ENCODE measurements at regions not wholly inside any gene's neighbourhood (a gene's known extent, or its start where the extent isn't known, plus 50 kb on each side); places are given as distances from the start of the nearest gene placed in this dataset.

DNA sequence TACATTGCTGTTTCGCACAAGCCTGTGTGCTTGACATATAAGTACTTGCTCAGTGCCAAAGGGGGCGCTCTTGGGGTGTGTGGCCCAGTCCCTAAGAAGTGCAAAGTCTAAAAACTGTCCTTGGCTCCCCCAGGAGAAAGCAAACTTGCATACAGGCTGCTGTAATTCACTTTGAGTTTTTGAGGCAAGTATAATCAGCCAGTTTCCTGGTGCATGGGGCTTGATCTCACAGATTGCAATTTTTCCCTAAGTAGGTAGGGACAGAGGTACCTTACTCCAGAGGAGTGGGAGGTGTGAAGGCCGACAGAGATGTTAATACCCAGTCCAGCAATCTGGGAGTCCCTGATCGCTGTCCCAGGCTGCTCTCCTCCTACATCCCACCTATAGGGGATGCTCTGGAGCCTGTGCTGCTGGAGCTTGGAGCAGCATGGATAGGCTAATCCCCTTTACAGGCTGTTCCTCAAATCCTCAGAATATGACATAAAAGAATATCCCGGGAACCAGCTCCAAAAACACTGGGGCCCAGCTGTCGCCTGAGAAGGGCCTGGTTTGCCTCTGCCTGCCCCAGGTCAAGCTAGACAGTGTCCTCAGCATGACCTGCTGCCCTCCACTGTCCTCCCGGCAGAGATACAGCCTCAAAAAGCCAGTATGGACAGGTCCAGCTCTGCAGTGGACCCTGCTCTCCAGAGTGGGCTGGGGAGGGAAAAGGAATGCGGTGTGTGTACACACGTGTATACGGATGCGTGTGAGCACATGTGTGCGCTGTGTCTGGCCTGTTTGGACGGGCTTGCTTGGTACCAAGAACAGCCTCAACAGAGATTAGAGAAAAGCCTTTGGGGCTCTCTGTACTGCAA, 136.5 kb upstream of the HAAO start:
- DNase-seq, result no peak

DNA sequence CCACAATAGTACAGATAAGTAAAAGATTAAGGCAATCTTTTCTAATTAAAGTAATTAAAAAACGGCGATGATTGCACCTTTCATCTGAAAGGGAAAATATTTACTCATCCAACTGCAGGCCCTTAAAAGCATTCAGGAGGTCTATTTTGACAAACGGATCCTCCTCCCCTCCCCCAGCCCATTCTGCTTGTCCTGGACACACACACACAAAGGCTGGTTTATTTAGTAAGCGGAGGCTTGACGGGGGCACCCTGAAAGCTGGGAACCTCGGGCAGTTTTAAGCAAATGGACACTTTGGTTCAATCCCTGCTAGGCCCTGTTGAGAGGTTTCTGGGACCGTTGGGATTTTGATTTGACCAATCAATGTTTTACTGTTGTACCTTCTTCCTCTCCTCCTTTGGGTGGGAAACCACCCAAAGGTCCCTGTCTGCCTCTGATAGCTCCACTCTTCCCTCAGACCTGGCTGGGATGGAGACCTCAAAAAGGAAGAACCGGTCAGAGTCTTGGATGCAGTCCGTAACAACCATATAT, 135.8 kb upstream of the HAAO start:
- DNase-seq, result no peak

DNA sequence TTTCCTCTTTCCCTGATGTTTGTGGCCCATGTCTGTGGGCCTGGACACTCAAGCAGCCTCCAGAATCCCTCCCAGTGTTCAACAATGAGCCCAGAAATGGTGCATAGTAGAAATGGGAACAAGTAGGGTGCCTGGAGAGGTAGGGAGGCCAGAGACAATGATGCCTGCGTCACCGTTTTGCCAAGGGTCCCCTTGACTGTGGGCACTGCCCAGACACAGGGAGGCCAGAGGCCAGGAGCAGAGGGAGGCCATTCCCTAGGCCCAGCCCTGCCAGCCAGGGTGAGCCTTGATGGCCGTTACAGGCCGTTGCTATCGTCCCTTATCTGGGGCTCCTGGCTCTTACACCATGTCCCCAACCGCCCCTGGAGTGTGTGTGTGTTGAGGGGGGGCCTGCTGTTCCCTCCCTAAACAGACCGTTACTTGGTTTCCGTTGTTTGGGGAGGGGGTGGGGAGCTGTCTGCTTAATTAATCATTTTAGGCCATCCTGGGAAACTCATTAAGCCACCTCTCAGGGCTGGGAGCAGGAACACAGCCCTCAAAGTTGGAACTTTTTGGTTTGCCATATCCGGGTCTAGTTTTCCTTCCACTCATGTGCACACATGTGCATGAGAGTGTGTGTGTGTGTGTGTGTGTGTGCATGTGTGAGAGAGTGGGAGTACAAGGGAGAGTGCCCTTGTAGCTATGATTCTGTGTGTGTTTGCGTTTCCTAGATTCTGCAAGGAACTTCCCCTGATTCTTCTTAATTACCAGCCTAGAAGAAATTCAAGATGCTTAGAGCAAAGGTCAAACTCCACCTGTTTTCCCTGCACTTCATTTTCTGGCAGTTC, 135.2 kb upstream of the HAAO start:
- DNase-seq, result no peak

DNA sequence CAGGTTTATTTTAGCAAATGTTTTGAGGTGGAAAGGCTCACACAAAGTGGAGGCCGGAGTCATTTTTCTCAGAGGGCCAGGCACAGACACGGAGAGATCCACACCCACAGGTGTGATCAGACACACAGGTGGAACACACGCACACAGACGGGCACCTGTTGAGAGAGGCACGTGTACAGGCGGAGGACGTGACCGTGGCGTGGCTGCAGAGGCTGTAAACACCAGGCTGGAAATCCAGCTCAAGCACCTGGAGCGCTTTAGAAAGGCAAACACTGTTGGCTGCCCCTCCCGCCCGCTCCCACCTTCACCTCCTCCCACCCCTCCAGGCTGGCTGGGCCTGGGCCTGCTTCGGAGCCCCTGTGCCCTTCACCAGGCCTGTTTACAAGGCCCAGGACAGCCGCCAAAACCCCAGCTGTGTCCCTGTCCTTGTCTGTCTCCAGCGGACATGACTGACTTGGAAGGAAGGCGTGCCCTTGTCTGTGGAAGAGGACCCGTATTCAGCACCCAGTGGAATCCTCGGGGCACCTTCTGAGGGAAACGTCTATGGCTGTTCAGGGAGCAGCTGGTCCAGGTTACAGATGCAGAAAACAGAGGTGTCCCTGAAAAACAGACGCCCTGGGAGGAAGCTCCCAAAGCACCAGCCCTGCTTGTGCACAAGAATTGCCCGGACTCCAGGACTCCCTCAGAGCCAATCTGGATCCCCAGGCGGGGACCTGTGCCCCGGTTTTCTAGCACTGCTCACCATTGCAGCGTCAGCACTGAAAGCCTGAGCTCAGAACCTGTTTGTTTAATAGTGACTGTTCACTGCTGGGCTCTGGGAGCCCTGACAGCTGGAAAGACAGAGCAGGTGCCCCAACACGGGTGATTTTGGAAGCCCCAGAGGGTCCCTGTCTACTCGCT, 134.3 kb upstream of the HAAO start:
- no peak for DNase-seq

DNA sequence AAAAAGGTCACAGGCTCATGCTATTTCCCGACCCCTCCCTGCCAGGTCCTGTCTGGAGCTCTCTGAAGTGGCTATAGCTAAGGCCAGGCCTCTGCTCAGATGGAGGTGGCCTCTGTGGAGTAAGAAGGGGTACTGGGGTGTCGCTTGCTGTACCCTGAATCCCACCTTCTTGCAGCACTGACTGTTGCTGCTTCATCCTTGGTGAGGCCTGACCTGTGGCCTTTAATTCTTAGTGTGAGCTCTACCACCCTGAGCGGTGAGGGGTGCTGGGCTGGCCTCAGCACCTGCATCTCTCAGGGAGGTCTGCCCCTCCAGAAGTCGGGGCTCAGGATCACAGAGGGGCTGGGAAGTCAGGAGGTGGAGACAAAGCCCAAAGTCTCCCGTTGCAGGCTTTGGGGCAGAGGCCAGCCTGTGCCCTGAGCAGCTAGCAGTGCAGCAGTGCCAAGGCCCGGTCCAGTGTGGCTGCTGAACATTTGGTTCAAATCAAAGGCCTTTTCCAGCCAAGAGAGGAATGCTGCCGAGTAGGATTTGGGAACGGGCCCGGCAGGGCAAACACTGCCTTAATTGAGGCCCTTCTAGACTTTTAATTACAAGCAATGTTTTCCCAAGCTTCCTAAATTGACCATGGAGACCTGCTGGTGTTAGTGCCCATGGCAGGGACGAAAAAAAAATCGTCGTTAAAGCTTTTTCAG, 133.5 kb upstream of the HAAO start:
- no peak for DNase-seq

DNA sequence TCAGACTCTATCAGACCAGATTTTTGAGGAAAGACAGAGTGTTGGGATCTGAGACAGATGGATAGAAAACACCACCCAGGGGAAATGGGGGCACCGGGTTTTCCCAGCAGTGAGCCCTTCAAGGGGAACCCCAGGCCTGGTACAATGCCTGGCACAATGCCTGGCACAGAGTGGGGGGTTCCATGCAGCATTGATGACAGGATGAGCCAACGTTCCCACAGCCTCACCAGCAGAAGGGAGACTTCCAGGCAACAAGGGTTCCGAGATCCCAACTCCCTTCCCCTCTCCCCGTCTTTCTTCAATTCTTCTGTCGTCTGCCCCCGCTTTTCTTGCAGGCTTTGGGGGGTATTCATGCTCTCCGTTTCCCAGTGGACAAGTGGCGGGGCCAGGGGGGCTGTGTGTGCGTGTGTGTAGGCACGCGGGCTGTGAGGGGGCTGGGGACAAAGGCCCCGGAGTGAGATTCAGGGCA, 132.1 kb upstream of the HAAO start:
- DNase-seq, result no peak

DNA sequence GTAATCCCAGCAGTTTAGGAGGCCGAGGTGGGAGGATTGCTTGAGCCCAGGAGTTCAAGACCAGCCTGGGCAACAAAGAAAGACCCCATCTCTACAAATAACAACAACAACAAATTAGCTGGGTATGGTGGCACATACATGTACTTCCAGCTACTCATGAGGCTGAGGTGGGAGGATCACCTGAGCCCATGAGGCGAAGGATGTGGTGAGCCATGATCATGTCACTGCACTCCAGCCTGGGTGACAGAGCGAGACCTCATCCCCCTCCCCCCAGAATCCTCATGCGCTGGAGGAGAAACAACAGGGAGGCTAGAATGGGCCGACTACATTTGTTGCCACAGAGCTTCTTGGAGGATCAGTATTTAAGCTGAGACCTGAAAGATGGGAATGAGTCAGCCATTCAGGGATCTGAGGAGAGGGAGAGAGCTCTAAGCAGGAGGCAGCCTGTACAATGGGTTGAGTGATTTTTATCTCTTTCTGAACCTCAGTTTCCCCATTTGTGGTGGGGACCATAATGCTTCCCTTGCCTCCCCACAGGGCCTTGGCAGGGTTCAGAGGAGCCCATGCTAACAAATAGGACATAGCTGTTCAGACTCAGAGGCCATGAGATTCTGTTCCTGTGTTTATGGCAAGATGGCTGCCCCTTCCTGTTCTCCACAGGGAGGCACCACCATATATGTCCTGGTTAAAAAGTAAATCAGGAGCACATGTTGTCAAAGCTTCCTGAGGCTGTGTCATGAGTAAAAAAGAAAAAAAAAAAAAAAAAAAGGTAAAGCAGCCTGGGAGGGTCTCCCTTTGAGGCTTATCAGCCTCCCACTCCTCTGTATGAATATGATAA, 131.4 kb upstream of the HAAO start:
- DNase-seq, result no peak

DNA sequence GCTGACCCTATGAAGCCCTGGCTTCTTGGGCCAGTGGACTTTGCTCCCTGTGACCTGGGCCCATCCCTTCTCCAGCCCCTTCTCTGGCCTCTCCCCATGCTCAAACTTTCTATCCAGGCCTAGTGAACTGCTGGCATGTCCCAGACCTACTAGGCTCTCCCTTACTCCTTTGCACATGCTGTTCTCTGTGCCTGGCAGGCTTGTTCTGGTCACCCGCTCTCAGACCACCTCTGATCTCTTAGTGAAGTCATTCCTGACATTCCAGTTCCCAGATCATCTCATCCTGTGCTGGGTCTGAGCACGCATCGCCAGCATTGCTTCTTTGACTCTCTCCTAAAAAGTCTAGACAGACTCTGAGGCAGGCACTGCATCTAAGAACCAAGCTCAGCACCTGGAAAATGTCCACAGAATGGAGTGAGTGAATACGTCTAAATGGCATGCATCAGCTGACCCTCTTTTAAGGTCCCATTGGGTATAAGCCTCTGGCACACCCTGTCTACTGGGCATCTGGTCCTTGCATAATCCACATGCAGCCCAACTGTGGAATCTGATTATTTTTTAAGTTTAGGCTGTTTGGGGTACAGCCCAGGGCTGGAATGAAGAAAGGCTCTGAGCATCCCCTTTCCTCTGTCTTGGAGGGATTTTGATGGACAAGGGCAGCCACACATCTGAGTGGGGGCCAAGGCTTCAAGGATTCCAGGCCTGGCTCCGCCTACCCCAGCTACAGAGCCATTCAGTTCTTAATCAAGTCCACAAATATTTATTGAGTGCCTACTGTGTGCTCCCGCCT, 130.6 kb upstream of the HAAO start:
- DNase-seq, result no peak

DNA sequence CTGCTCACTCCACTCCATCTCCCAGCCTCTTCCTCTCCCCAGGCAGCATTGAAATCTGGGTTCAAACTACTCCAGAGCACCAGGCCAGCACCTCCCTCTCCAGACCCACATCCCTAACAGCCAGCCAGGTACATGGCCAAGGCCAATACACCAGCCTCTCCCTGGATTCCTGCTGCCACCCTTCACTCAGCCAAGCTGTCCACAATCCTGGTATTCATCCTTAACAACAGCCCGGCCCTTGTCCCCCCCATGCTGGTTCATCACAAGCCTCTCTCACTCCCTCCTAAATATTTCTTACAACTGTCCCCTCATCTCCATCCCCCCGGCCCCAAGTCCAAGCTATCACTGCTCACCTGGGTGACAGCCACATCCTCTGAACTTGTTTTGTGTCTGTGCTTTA, 129.9 kb upstream of the HAAO start:
- DNase-seq, result no peak

DNA sequence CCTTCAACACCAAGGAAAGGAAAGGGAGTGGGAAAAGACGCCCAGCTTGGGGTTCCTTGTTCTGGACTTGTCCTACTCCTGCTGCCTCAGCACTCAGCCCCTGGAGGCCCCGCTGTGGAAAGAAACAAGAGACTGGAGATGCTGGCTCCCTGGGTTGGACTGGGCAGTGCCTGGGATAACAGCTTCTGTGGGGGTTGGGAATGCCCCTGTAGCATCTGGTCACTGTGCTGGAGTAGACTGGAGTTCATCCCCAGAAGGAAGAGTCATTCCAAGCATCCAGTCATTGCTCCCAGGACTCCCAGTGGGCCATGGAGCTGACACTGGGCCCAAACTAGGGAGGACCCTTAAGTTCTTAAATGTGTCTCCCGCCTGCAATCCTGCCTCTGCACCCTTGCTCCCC, 129.3 kb upstream of the HAAO start:
- no peak for DNase-seq

DNA sequence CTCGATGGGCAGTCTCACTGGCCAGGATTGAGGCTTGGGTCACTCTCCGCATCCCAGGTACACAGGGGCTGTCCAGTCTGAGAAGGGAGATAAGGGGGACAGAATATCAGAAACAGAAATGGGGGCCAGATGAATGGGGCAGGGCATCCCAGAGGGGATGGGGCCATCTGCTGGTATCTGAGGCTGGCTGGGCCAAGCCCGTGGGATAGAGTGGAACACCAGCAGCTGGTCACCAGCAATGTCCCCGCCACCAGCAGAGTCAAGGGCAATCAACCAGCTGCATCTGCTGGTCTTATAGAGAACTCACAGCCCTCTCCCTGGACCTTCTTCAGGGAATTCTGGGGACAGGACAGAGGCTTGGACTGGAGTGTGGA, 128.8 kb upstream of the HAAO start:
- DNase-seq, result no peak

DNA sequence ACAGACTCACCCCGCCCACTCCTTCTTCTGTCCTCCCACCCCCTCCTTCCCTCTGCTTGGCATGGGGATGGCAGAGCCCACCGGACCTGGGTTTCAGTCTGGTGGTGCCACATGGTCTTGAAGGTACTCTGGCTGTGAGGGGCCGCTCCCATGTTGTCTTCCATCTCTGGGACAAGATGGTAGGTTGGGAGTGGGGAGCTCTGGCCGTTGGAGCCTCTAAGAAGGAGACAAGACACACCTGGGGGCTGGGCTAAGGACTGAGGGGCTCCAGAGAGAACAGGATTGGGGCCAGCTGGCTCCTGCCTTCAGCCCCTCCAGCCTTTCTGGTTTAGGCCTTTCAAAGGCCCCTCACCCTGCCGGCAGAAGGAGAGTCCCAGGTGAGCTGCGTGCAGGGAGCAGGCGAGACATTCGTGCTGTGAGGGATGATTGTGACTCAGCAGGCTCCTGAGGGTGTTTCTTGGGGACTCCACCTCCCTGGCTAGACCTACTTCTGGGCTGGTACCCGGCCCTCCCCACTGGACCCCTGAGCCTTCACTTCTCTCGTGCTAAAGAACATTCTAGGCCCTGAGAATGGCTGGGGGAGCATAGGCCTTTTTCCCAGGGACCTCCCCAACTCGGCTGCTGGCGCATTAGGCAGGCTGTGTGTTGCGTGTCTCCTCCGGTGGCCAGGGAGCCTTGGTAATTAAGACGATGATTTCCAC, 128.2 kb upstream of the HAAO start:
- DNase-seq, result no peak

DNA sequence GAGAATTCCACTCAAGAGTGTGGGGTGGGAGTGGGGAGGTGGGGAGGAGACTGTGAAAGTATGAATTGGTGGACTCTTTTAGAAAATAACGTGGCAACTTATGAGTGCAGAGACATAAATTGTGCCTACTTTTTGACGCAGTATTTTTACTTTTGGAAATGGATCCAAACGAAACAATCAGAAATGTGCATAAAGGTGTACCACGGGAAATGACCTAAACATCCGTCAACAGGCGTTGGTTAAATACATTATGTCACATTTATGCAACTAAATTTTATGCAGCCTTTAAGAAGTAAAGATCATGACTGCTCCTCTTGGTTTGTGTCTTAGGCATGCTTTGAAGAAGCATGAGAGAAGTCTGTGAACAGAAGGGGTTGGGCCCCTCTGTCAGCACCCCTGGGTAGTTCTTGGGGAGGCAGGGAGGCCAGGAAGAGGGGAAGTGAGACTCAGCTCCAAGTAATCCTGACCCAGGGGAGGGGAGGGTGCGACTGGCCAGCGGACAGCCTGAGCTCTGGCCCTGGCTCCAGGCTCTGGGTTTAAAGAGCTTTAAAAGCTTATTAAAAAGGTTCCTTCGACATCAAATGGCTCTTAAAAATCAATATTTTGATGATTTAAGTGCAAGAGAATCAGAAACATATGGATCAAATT, 126.4 kb upstream of the HAAO start:
- DNase-seq, result no peak

DNA sequence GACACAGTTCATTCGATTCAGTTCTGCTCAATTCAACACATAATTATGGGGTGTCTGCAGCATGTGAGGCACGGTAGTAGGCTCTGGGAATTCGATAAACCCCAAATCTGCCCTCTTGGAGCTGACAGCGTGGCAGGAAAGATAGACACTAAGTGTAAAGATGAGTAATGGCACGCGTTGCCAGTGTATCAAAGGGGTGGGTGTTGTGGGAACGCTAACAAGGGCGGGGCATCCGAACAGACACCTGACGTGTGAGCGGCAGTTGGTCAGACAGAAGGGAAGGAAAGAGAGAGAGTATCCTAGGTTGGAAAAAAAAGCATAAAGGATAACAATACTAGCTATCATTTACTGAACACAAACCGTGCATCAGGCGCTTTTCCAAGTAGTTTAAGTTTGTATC, 125.7 kb upstream of the HAAO start:
- DNase-seq, result no peak

DNA sequence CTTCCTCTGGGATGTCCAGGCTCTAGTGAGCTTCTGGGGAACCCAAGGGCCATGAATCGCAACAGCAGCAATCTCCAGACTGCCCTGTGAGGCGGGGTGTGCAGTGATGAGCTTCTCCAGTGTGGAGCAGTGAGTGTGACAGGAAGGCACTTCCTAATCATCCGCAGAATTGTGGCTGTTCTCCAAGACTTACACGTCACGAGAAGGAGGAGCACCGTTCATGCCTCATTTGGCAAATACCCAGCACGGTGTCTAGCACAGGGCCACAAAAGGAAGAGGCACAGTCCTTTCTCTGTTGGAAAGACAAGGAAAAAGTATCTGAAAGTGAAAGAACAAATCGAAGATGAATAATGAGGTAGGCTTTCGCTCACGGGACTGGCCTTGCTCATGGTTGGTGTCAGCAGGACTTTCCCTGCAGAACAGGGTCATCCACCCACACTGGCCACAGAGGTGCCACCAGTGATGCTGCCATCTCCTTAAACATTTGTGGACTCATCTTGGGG, 125.1 kb upstream of the HAAO start:
- DNase-seq, result no peak

DNA sequence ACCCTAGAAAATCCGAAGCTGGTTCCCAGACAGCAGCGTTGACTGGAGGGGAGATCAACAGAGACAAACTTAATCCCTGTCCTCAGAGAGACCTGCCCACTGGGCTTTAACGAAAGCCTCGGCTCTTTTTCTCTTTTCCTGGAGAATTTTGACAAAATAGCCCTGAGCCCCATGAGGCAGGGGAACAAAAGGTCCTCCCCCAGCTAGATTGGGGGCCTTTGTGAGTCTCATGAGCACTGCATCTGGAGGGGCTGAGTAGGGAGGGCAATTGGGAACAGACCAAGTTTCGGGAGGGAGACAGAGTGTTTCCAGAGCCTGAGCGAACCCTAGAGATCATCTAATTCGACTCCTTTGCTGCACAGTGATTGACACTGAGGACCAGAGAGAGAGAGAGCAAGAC, 123.9 kb upstream of the HAAO start:
- DNase-seq, result no peak

DNA sequence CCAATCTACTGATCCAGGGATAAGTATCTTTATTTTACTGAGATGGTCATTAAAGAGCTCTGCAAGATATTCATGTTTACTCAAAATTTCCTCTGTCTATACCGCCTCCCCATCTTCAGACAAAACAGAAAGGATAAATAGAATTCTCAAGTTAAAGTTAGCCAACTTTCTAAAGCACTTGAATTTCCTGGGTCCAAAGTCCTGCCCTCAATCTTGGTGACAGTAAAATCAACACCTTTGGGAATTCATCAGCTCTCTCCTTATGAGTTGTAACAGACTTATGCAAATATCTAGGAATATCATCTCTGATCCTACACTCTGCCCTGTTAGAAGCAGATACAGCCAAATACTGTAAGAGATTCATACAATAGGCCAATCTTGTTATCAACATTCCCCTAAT, 122.5 kb upstream of the HAAO start:
- no peak for DNase-seq

DNA sequence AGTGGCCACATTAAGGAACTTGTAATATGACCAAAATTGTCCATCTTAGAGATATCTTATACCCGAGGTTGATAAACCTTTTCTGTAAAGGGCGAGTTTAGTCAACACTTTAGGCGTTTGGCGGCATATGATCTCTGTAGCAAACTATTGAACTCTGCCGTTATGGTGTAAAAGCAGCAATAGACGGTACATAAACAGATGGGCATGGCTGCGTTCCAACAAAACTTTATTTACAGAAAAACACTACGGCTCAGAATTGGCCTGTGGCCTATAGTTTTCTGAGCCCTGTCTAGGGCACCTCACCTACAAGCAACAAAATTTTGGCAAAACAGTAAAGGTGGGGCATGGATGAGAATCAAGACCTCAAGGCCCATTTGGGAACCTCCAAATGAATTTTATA, 121.9 kb upstream of the HAAO start:
- no peak for DNase-seq

DNA sequence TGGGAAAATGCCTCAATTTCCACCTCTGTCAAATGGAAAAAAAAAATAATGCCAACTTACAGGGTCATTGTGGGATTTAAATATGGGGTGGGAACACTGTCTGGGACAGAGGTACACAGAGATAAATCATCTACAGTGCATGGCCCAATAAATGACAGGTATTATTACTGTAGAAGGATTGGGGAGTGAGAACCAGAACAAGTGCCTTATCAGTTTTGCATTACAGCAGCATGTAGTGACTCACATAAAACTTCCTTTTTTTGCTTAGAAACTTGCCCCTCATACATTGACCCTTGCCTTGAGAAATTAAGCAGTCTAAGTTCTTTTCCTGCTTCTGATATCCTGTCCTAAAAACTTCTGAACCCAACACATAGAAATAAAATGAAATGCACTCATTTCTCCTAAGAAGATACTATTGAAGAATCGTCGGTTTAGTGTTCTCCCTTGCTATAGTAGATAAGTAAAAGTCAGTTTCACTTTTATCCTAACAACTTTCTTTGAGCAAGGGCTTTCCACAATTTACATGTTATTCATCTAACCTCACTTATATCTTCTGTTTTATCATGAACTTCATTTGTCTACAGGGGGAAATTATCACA, 121.0 kb upstream of the HAAO start:
- no peak for DNase-seq
